Activated naive CD4-positive, alpha-beta T cell treated with anti-CD3 and anti-CD28 coated beads, Interleukin-2, amount 10 ng/mL, durations not matched to agents 7 days and 5 days (primary cell): ENCODE measurements at regions not wholly inside any gene's neighbourhood (a gene's known extent, or its start where the extent isn't known, plus 50 kb on each side); places are given as distances from the start of the nearest gene placed in this dataset.

Source experiments
- CTCF ChIA-PET: fragments of 350-600 bp; sonication (Branson Sonifier 250); formaldehyde crosslinking; loops from one replicate; lab custom pipeline; 2021; ENCODE audit warnings: antibody characterized with exemption; lab: Charles Lee
- DNase-seq: peaks from one replicate; pipeline ENCODE4 v3.0.0-alpha.2; 2020
- H3K27ac Mint-ChIP-seq: one replicate; pipeline ENCODE4 v1.8.0; 2021; ENCODE audit warnings: mild to moderate bottlenecking, moderate library complexity, mixed read lengths
- H3K27me3 Mint-ChIP-seq: one replicate; pipeline ENCODE4 v1.8.0; 2021; ENCODE audit warnings: mild to moderate bottlenecking, mixed read lengths
- H3K36me3 Mint-ChIP-seq: one replicate; pipeline ENCODE4 v1.8.0; 2021; ENCODE audit warnings: mixed read lengths
- H3K4me1 Mint-ChIP-seq: one replicate; pipeline ENCODE4 v1.8.0; 2021; ENCODE audit warnings: mixed read lengths
- H3K4me3 Mint-ChIP-seq: one replicate; pipeline ENCODE4 v1.8.0; 2021; ENCODE audit warnings: mild to moderate bottlenecking, moderate library complexity, mixed read lengths
- H3K9me3 Mint-ChIP-seq: one replicate; pipeline ENCODE4 v1.8.0; 2021; ENCODE audit warnings: mixed read lengths

- Mint-ChIP-seq H3K36me3 (no peaks in the 10 kb centered on the region), H3K4me3 (no peak overlapping the region)
- CTCF ChIA-PET: no interaction called here
Measured at GRCh38 chr5:119811458-119811857, 182.1 kb downstream of the FAM170A start.

GRCh38 chr5:119814655-119815054 is 185.3 kb downstream of the FAM170A start:
- H3K4me3 Mint-ChIP-seq: no peak overlapping the region
- no peak overlapping the region for H3K27ac Mint-ChIP-seq
- H3K9me3 Mint-ChIP-seq: peaks cover 2% of the 10 kb centered on the region
- no peak for DNase-seq
- no peaks in the 10 kb centered on the region for H3K36me3 Mint-ChIP-seq
- H3K4me1 Mint-ChIP-seq: no peaks in the 10 kb centered on the region
- CTCF ChIA-PET: no interaction called here
- H3K27me3 Mint-ChIP-seq: no peaks in the 10 kb centered on the region

More at GRCh38 chr5:119811458-119811857, 182.1 kb downstream of the FAM170A start:
- Mint-ChIP-seq H3K27me3 (no peaks in the 10 kb centered on the region), H3K9me3 (peaks cover 14% of the 10 kb centered on the region), H3K27ac (no peak overlapping the region), H3K4me1 (no peaks in the 10 kb centered on the region)
- no peak for DNase-seq

- H3K36me3 Mint-ChIP-seq: no peaks in the 10 kb centered on the region
Measured at GRCh38 chr5:119816055-119816454, 186.7 kb downstream of the FAM170A start.

GRCh38 chr5:119820016-119820415 is 190.7 kb downstream of the FAM170A start:
- DNase-seq: no peak
- H3K27me3 Mint-ChIP-seq: no peaks in the 10 kb centered on the region
- no peak overlapping the region for H3K4me3 Mint-ChIP-seq
- H3K9me3 Mint-ChIP-seq: no peaks in the 10 kb centered on the region
- no peaks in the 10 kb centered on the region for H3K36me3 Mint-ChIP-seq
- no peak overlapping the region for H3K27ac Mint-ChIP-seq
- CTCF ChIA-PET: no interaction called here
- no peaks in the 10 kb centered on the region for H3K4me1 Mint-ChIP-seq

More at GRCh38 chr5:119816055-119816454, 186.7 kb downstream of the FAM170A start:
- Mint-ChIP-seq H3K9me3 (no peaks in the 10 kb centered on the region), H3K4me3 (no peak overlapping the region), H3K27me3 (no peaks in the 10 kb centered on the region), H3K4me1 (no peaks in the 10 kb centered on the region), H3K27ac (no peak overlapping the region)
- CTCF ChIA-PET: no interaction called here
- DNase-seq: no peak

- no peak overlapping the region for H3K4me3 Mint-ChIP-seq
- no peaks in the 10 kb centered on the region for H3K4me1 Mint-ChIP-seq
- CTCF ChIA-PET: no interaction called here
- H3K9me3 Mint-ChIP-seq: no peaks in the 10 kb centered on the region
- no peak overlapping the region for H3K27ac Mint-ChIP-seq
- H3K27me3 Mint-ChIP-seq: no peaks in the 10 kb centered on the region
- no peak for DNase-seq
- no peaks in the 10 kb centered on the region for H3K36me3 Mint-ChIP-seq
Measured at GRCh38 chr5:119820608-119821007, 191.2 kb downstream of the FAM170A start.

- H3K27me3 Mint-ChIP-seq: no peaks in the 10 kb centered on the region
- no peaks in the 10 kb centered on the region for H3K36me3 Mint-ChIP-seq
- H3K9me3 Mint-ChIP-seq: no peaks in the 10 kb centered on the region
- DNase-seq: no peak
- H3K27ac Mint-ChIP-seq: no peak overlapping the region
- CTCF ChIA-PET: no interaction called here
- H3K4me3 Mint-ChIP-seq: no peak overlapping the region
- no peaks in the 10 kb centered on the region for H3K4me1 Mint-ChIP-seq
Measured at GRCh38 chr5:119828541-119828940, 199.2 kb downstream of the FAM170A start.

- Mint-ChIP-seq H3K4me3 (no peak overlapping the region), H3K36me3 (no peaks in the 10 kb centered on the region), H3K4me1 (no peaks in the 10 kb centered on the region)
Measured at GRCh38 chr5:119829341-119829740, 200.0 kb downstream of the FAM170A start.

GRCh38 chr5:119833176-119833575 is 203.8 kb downstream of the FAM170A start:
- no peaks in the 10 kb centered on the region for H3K4me1 Mint-ChIP-seq
- peaks cover 2% of the 10 kb centered on the region for H3K9me3 Mint-ChIP-seq
- CTCF ChIA-PET: no interaction called here
- DNase-seq: no peak
- H3K27ac Mint-ChIP-seq: no peak overlapping the region
- H3K4me3 Mint-ChIP-seq: no peak overlapping the region
- H3K27me3 Mint-ChIP-seq: no peaks in the 10 kb centered on the region
- H3K36me3 Mint-ChIP-seq: no peaks in the 10 kb centered on the region

More at GRCh38 chr5:119829341-119829740, 200.0 kb downstream of the FAM170A start:
- no peaks in the 10 kb centered on the region for H3K9me3 Mint-ChIP-seq
- no peak overlapping the region for H3K27ac Mint-ChIP-seq
- no peak for DNase-seq
- H3K27me3 Mint-ChIP-seq: no peaks in the 10 kb centered on the region
- CTCF ChIA-PET: no interaction called here

- H3K9me3 Mint-ChIP-seq: peaks cover 2% of the 10 kb centered on the region
- H3K4me1 Mint-ChIP-seq: no peaks in the 10 kb centered on the region
- CTCF ChIA-PET: no interaction called here
- no peak overlapping the region for H3K27ac Mint-ChIP-seq
- H3K4me3 Mint-ChIP-seq: no peak overlapping the region
- H3K36me3 Mint-ChIP-seq: no peaks in the 10 kb centered on the region
- H3K27me3 Mint-ChIP-seq: no peaks in the 10 kb centered on the region
- DNase-seq: no peak
Measured at GRCh38 chr5:119840175-119840574, 210.8 kb downstream of the FAM170A start.

- Mint-ChIP-seq H3K27ac (no peak overlapping the region), H3K27me3 (no peaks in the 10 kb centered on the region), H3K4me3 (no peak overlapping the region), H3K9me3 (no peaks in the 10 kb centered on the region), H3K4me1 (no peaks in the 10 kb centered on the region), H3K36me3 (no peaks in the 10 kb centered on the region)
- DNase-seq: no peak
- CTCF ChIA-PET: no interaction called here
Measured at GRCh38 chr5:119852140-119852539, 222.8 kb downstream of the FAM170A start.

GRCh38 chr5:119860463-119860862 is 231.1 kb downstream of the FAM170A start:
- Mint-ChIP-seq H3K9me3 (peaks cover 5% of the 10 kb centered on the region), H3K36me3 (no peaks in the 10 kb centered on the region), H3K4me1 (no peaks in the 10 kb centered on the region), H3K27me3 (no peaks in the 10 kb centered on the region), H3K27ac (no peak overlapping the region), H3K4me3 (no peak overlapping the region)
- CTCF ChIA-PET: no interaction called here
- no peak for DNase-seq

- no peaks in the 10 kb centered on the region for H3K4me1 Mint-ChIP-seq
- no peak for DNase-seq
- no peak overlapping the region for H3K27ac Mint-ChIP-seq
- no peaks in the 10 kb centered on the region for H3K27me3 Mint-ChIP-seq
- H3K36me3 Mint-ChIP-seq: no peaks in the 10 kb centered on the region
- peaks cover 5% of the 10 kb centered on the region for H3K9me3 Mint-ChIP-seq
- no peak overlapping the region for H3K4me3 Mint-ChIP-seq
- CTCF ChIA-PET: no interaction called here
Measured at GRCh38 chr5:119862619-119863018, 233.3 kb downstream of the FAM170A start.

- no peak overlapping the region for H3K27ac Mint-ChIP-seq
- H3K27me3 Mint-ChIP-seq: no peaks in the 10 kb centered on the region
Measured at GRCh38 chr5:119864286-119864685, 234.9 kb downstream of the FAM170A start.

GRCh38 chr5:119873611-119874010 is 244.3 kb downstream of the FAM170A start:
- Mint-ChIP-seq H3K27me3 (no peaks in the 10 kb centered on the region), H3K4me3 (no peak overlapping the region), H3K4me1 (no peaks in the 10 kb centered on the region), H3K9me3 (no peaks in the 10 kb centered on the region), H3K27ac (no peak overlapping the region), H3K36me3 (no peaks in the 10 kb centered on the region)
- DNase-seq: no peak
- CTCF ChIA-PET: no interaction called here

More at GRCh38 chr5:119864286-119864685, 234.9 kb downstream of the FAM170A start:
- CTCF ChIA-PET: no interaction called here
- no peaks in the 10 kb centered on the region for H3K4me1 Mint-ChIP-seq
- no peak overlapping the region for H3K4me3 Mint-ChIP-seq
- H3K36me3 Mint-ChIP-seq: no peaks in the 10 kb centered on the region
- no peak for DNase-seq
- H3K9me3 Mint-ChIP-seq: peaks cover 5% of the 10 kb centered on the region

- Mint-ChIP-seq H3K4me1 (no peaks in the 10 kb centered on the region), H3K4me3 (no peak overlapping the region), H3K27me3 (no peaks in the 10 kb centered on the region), H3K27ac (no peak overlapping the region), H3K9me3 (no peaks in the 10 kb centered on the region), H3K36me3 (no peaks in the 10 kb centered on the region)
- DNase-seq: no peak
- CTCF ChIA-PET: no interaction called here
Measured at GRCh38 chr5:119876522-119876921, 247.2 kb downstream of the FAM170A start.

GRCh38 chr5:119878712-119879111 is 249.4 kb downstream of the FAM170A start:
- H3K27me3 Mint-ChIP-seq: no peaks in the 10 kb centered on the region
- H3K4me3 Mint-ChIP-seq: no peak overlapping the region
- CTCF ChIA-PET: no interaction called here
- DNase-seq: no peak
- H3K27ac Mint-ChIP-seq: no peak overlapping the region
- no peaks in the 10 kb centered on the region for H3K4me1 Mint-ChIP-seq
- no peaks in the 10 kb centered on the region for H3K9me3 Mint-ChIP-seq
- no peaks in the 10 kb centered on the region for H3K36me3 Mint-ChIP-seq
